ENCODE measurements at regions not wholly inside any gene's neighbourhood (a gene's known extent, or its start where the extent isn't known, plus 50 kb on each side); places are given as distances from the start of the nearest gene placed in this dataset.

- DNase-seq: no peak
- intact Hi-C loops (cut with DNase I; ENCODE audit: low total_unique reads): no loop called here
- WGBS, 2 donors: 49 to 64% methylated on average over 2 of the region's 2 CpGs
- H3K4me3 ChIP-seq: no peak overlapping the region
- TF ChIP-seq POLR2A (IDR thresholded peaks at IDR 0.05): no peak
- TF ChIP-seq CTCF (IDR thresholded peaks at IDR 0.05): no peak
- H3K9me3 ChIP-seq: no peaks in the 10 kb centered on the region
- H3K4me1 ChIP-seq: no peaks in the 10 kb centered on the region
- no peak overlapping the region for H3K27ac ChIP-seq
- no peaks in the 10 kb centered on the region for H3K27me3 ChIP-seq
- H3K36me3 ChIP-seq (ENCODE audit: low read depth, missing control alignments): no peaks in the 10 kb centered on the region
Observed at GRCh38 chr18:24894880-24895279, 434.4 kb downstream of the HRH4 start.

GRCh38 chr18:24897461-24897860, 437.0 kb downstream of the HRH4 start:
- intact Hi-C loops (cut with DNase I; ENCODE audit: low total_unique reads): no loop called here
- 79 to 100% methylated on average over 1 of the region's 1 CpG for WGBS, 2 donors
- Histone ChIP-seq H3K36me3 (ENCODE audit: low read depth, missing control alignments) (no peaks in the 10 kb centered on the region), H3K4me1 (no peaks in the 10 kb centered on the region), H3K27me3 (no peaks in the 10 kb centered on the region), H3K27ac (no peak overlapping the region), H3K4me3 (no peak overlapping the region), H3K9me3 (no peaks in the 10 kb centered on the region)
- DNase-seq: no peak
- no peak for TF ChIP-seq CTCF (IDR thresholded peaks at IDR 0.05)
- TF ChIP-seq POLR2A (IDR thresholded peaks at IDR 0.05): no peak

GRCh38 chr18:24910221-24910620, 441.7 kb downstream of the ZNF521 start:
- Histone ChIP-seq H3K4me1 (no peaks in the 10 kb centered on the region), H3K9me3 (no peaks in the 10 kb centered on the region), H3K27ac (no peak overlapping the region), H3K27me3 (no peaks in the 10 kb centered on the region), H3K36me3 (ENCODE audit: low read depth, missing control alignments) (no peaks in the 10 kb centered on the region), H3K4me3 (no peak overlapping the region)
- intact Hi-C loops (cut with DNase I; ENCODE audit: low total_unique reads): no loop called here
- TF ChIP-seq CTCF (IDR thresholded peaks at IDR 0.05) (no peak), POLR2A (IDR thresholded peaks at IDR 0.05) (no peak)
- DNase-seq: no peak

GRCh38 chr18:24913507-24914170, 438.3 kb downstream of the ZNF521 start:
- Histone ChIP-seq H3K36me3 (ENCODE audit: low read depth, missing control alignments) (no peaks in the 10 kb centered on the region), H3K4me1 (no peaks in the 10 kb centered on the region), H3K4me3 (no peak overlapping the region), H3K27ac (no peak overlapping the region), H3K9me3 (no peaks in the 10 kb centered on the region), H3K27me3 (no peaks in the 10 kb centered on the region)
- DNase-seq: no peak
- 57 to 70% methylated on average over 8 of the region's 8 CpGs for WGBS, 2 donors
- TF ChIP-seq CTCF (IDR thresholded peaks at IDR 0.05): no peak
- TF ChIP-seq POLR2A (IDR thresholded peaks at IDR 0.05): no peak
- intact Hi-C loops (cut with DNase I; ENCODE audit: low total_unique reads): no loop called here

GRCh38 chr18:24914171-24914525, 437.8 kb downstream of the ZNF521 start:
- Histone ChIP-seq H3K9me3 (no peaks in the 10 kb centered on the region), H3K4me3 (no peak overlapping the region), H3K36me3 (ENCODE audit: low read depth, missing control alignments) (no peaks in the 10 kb centered on the region), H3K27ac (no peak overlapping the region), H3K4me1 (no peaks in the 10 kb centered on the region), H3K27me3 (no peaks in the 10 kb centered on the region)
- intact Hi-C loops (cut with DNase I; ENCODE audit: low total_unique reads): no loop called here
- no peak for DNase-seq
- 27 to 33% methylated on average over 1 of the region's 1 CpG for WGBS, 2 donors
- TF ChIP-seq POLR2A (IDR thresholded peaks at IDR 0.05): no peak
- no peak for TF ChIP-seq CTCF (IDR thresholded peaks at IDR 0.05)

Data from testis (tissue), 2 donors.